Liver (tissue), 8 donors: ENCODE measurements at regions not wholly inside any gene's neighbourhood (a gene's known extent, or its start where the extent isn't known, plus 50 kb on each side); places are given as distances from the start of the nearest gene placed in this dataset.

ENCODE experiments used
- DNase-seq: peaks from one replicate; pipeline ENCODE4 v3.0.0-alpha.2; 2017; ENCODE audit warnings: low spot score
- H3K27ac ChIP-seq, 2 donors: one replicate each; pipeline ENCODE4 v1.7.0; 2013; ENCODE audit warnings: inconsistent platforms in 2 of 2, low read length in 2 of 2, control low read depth in 1 of 2, low read depth in 1 of 2, mild to moderate bottlenecking in 1 of 2
- H3K27me3 ChIP-seq, 4 donors: one replicate each; pipeline versions ENCODE4 v1.6.1 to v1.7.0; 2013; ENCODE audit warnings: low read length in 3 of 4, inconsistent platforms in 1 of 4, mild to moderate bottlenecking in 1 of 4, moderate library complexity in 1 of 4; ENCODE audit not compliant: control insufficient read depth in 4 of 4, insufficient read depth in 4 of 4
- H3K36me3 ChIP-seq, 4 donors: one replicate each; pipeline versions ENCODE4 v1.6.1 to v1.7.0; 2013; ENCODE audit warnings: low read length in 3 of 4, mild to moderate bottlenecking in 3 of 4, low read depth in 1 of 4, moderate library complexity in 1 of 4; ENCODE audit not compliant: control insufficient read depth in 4 of 4, insufficient read depth in 3 of 4
- H3K4me1 ChIP-seq, 4 donors: one replicate each; pipeline versions ENCODE4 v1.6.1 to v1.7.0; 2013; ENCODE audit warnings: low read length in 3 of 4, mild to moderate bottlenecking in 3 of 4, moderate library complexity in 1 of 4; ENCODE audit not compliant: control insufficient read depth in 4 of 4, insufficient read depth in 4 of 4
- H3K4me3 ChIP-seq, 3 donors: one replicate each; pipeline versions ENCODE4 v1.6.1 to v1.7.0; 2013; ENCODE audit warnings: low read length in 3 of 3, control low read depth in 1 of 3, low read depth in 1 of 3, mild to moderate bottlenecking in 1 of 3
- H3K9ac ChIP-seq, 2 donors: one replicate each; pipeline ENCODE4 v1.7.0; 2013; ENCODE audit warnings: low read length in 2 of 2, mild to moderate bottlenecking in 2 of 2, moderate library complexity in 2 of 2, control low read depth in 1 of 2, low read depth in 1 of 2
- H3K9me3 ChIP-seq, 4 donors: one replicate each; pipeline versions ENCODE4 v1.6.1 to v1.7.0; 2013; ENCODE audit warnings: low read length in 3 of 4; ENCODE audit not compliant: control insufficient read depth in 4 of 4
- CTCF ChIP-seq: fragments of 150-350 bp; IDR thresholded peaks from 2 replicates; pipeline ENCODE4 v1.5.1; 2017; ENCODE audit warnings: improper control_type of control experiment, low read depth, low read length; ENCODE audit not compliant: missing input control
- EGR1 ChIP-seq, 2 donors: IDR thresholded peaks; 2 replicates each; pipeline ENCODE4 v1.6.1; 2016 to 2018; ENCODE audit warnings: antibody characterized with exemption in 2 of 2, low read depth in 2 of 2
- FOXA1 ChIP-seq: IDR thresholded peaks from 2 replicates; pipeline ENCODE4 v1.6.1; 2016; ENCODE audit warnings: antibody characterized with exemption
- HNF4A ChIP-seq, 2 donors: conservative IDR thresholded peaks; 2 replicates each; pipeline ENCODE4 v1.6.1; 2016; ENCODE audit warnings: antibody characterized with exemption in 2 of 2, mild to moderate bottlenecking in 2 of 2
- JUND ChIP-seq, 2 donors: IDR thresholded peaks; 2 replicates each; pipeline ENCODE4 v1.6.1; 2016; ENCODE audit warnings: antibody characterized with exemption in 2 of 2
- REST ChIP-seq: IDR thresholded peaks from 2 replicates; pipeline ENCODE4 v1.6.1; 2016; ENCODE audit warnings: antibody characterized with exemption, mild to moderate bottlenecking
- RXRA ChIP-seq, 2 donors: IDR thresholded peaks; 2 replicates each; pipeline ENCODE4 v1.6.1; 2017 to 2018; ENCODE audit warnings: antibody characterized with exemption in 2 of 2, mild to moderate bottlenecking in 1 of 2
- TAF1 ChIP-seq: conservative IDR thresholded peaks from 2 replicates; pipeline ENCODE4 v1.6.1; 2016; ENCODE audit warnings: antibody characterized with exemption, mild to moderate bottlenecking
- YY1 ChIP-seq: IDR thresholded peaks from 2 replicates; pipeline ENCODE4 v1.6.1; 2016; ENCODE audit warnings: antibody characterized with exemption, mild to moderate bottlenecking
- ZBTB33 ChIP-seq: IDR thresholded peaks from 2 replicates; pipeline ENCODE4 v1.6.1; 2016; ENCODE audit warnings: antibody characterized with exemption
- WGBS: extraction: QIAGEN DNeasy Blood & Tissue Kit; methylation state at CpG from one replicate; pipeline ENCODE4 v1.1.7; 2013; 5-methylcytosine and 5-hydroxymethylcytosine counted together
- donor health status: healthy.
- donor health status: healthy.
- donor health status: healthy.
- donor health status: healthy.
- donor health status: healthy.

- TF ChIP-seq JUND (IDR thresholded peaks at IDR 0.05), result no peak
- no peak for TF ChIP-seq YY1
- TF ChIP-seq ZBTB33, result no peak
- TF ChIP-seq CTCF, result no peak
- no peak for TF ChIP-seq RXRA (IDR thresholded peaks at IDR 0.05)
- no peak for TF ChIP-seq TAF1
- TF ChIP-seq HNF4A (conservative IDR thresholded peaks at IDR 0.05), result no peak
- no peak for TF ChIP-seq FOXA1
- no peak for TF ChIP-seq REST
- Histone ChIP-seq H3K9me3 (peaks cover 4 to 11% (median 5%) of the 10 kb centered on the region in 4 donors), H3K27ac (no peak overlapping the region), H3K36me3 (no peaks in the 10 kb centered on the region), H3K9ac (no peak overlapping the region), H3K4me1 (no peaks in the 10 kb centered on the region), H3K4me3 (no peak overlapping the region), H3K27me3 (no peaks in the 10 kb centered on the region)
- DNase-seq, result no peak
- 64% methylated on average over 4 of the region's 4 CpGs for WGBS
Observed at GRCh38 chr7:63104666-63105065, 894.0 kb upstream of the ZNF722 start.

- Histone ChIP-seq H3K27ac (no peak overlapping the region), H3K9me3 (peaks cover 0 to 11% (median 6%) of the 10 kb centered on the region in 4 donors), H3K4me1 (no peaks in the 10 kb centered on the region), H3K4me3 (no peak overlapping the region), H3K27me3 (no peaks in the 10 kb centered on the region), H3K9ac (no peak overlapping the region), H3K36me3 (no peaks in the 10 kb centered on the region)
- WGBS, result 78% methylated on average over 4 of the region's 4 CpGs
- TF ChIP-seq RXRA (IDR thresholded peaks at IDR 0.05), result no peak
- TF ChIP-seq YY1, result no peak
- no peak for TF ChIP-seq EGR1 (IDR thresholded peaks at IDR 0.05; ENCODE audit: low read depth in 2 of 2)
- TF ChIP-seq JUND (IDR thresholded peaks at IDR 0.05), result no peak
- no peak for DNase-seq
Observed at GRCh38 chr7:63105978-63106377, 892.7 kb upstream of the ZNF722 start.
